HG03025 (cell line): ENCODE measurements at regions not wholly inside any gene's neighbourhood (a gene's known extent, or its start where the extent isn't known, plus 50 kb on each side); places are given as distances from the start of the nearest gene placed in this dataset.
"Not testable (repeated sequence)": the region's sequence is repeated elsewhere in the genome, so short reads cannot be mapped to it uniquely, and the experiment has no call there.

Experiments used
- ATAC-seq: cut with Tn5 transposase; IDR thresholded peaks from one replicate; pipeline ENCODE4 v1.9.1; 2021; ENCODE audit warnings: mild to moderate bottlenecking, moderate library complexity; ENCODE audit not compliant: unreplicated experiment, low FRiP score

DNA sequence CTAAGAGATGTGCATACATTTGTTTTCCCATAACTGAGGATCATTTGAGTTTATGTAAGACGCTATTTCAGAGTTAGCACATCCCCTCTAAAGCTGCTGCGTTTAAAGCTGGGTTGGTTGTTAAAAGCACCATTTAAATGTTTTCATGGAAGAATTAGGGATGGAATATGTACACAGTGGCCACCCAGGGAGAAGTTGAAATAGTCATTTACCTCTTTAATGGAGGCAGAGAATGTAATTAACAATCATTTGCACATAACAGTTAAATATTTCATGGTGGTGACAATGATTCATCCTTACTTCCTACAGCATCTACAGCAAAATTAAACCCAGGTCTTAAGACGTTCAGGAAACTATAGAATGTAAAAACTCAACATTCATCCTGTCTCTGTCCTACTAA, 100.3 kb downstream of the KIF4B start:
- ATAC-seq: no peak

DNA sequence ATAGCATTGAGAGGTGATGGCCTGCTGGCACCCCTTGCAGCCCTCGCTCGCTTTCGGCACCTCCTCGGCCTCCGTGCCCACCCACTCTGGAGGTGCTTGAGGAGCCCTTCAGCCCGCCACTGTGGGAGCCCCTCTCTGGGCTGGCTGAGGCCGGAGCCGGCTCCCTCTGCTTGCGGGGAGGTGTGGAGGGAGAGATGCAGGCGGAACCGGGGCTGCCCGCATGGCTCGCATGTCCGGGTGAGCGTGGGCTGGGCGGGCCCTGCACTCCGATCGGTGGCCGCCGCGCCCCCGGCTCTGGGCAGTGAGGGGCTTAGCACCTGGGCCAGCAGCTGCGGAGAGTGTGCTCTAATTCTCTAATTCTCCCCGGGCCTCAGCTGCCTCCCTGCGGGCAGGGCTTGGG, 101.1 kb downstream of the KIF4B start:
- no peak for ATAC-seq

DNA sequence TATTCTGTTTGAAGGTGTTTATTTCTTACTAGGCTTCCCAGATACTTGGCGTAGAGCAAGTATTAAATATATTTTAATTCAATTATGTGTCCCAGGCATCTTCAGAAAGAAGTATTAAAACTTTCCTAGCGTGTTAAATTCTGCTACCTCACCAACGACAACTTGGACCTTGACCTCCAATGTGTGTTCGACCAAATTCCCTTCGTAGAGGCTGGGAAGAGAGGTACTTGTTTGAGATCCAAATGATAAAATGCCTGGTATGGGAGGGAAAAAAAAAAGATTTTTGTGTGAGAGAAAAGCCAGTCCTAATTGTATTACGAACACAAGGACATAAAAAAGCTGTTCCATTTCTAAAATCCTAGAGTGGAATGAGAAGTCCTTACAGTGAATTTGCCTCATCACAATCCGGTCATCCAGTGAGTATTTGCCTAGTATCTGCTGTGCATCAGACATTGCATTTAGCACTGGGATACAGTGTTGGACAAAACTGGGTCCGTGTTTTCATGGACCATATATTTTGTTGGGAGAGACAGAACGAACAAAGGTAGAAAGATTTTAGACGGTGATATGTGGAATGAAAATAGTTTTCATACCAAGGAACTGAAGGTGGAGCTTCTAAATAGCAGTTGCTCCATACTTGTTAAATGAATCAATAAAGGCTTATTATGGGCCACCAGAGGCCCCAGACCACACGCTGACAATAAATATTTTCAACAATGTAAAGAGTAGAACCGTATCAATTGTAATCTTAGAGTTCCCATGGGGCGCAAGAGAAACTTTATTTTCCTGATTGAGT, 103.1 kb downstream of the KIF4B start:
- ATAC-seq: no peak

DNA sequence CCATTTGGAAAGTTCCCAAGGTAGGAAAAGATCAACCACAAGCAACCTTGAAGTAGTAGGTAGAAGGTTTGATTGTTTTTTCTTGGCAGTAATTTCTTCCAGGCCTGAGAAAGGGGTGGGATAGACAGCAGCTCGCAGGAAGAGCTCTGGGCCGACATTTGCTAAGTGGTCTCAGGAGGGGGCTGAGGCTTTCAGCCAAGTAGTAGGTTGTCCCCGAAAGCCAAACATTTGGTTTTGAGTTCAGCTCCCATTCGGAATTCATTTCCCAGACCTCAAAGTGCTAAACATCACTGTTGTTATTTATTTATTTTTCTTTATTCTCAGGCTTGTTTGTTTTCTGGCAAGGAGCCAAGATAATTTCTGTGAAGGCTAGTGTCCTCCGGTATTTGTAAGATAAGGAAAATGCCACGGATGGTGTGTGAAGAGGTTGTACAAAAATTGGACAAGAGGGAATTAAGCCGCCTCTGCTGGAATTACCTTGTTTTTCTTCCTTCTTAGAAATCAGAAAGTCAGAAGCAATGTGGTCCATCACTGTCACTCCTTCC, 112.1 kb downstream of the KIF4B start:
- no peak for ATAC-seq

DNA sequence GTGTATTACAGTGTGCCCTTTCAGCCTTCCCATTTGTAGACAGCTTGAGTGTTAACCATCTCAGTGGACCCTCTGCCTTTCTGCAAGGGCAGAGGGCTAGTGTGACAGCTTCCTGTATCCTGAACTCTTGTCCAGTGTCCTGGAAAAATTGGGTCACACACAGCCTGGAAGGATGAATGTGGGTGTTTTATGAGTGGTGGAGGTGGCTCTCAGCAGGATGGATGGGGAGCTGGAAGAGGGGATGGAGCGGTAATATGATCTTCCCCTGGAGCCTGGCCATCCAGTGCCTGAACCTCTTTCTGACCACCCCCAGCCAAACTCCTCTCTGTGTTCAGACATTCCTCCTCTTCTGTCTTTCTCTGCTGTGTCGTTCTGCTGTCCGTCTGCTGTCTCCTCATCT, 113.0 kb downstream of the KIF4B start:
- no peak for ATAC-seq

DNA sequence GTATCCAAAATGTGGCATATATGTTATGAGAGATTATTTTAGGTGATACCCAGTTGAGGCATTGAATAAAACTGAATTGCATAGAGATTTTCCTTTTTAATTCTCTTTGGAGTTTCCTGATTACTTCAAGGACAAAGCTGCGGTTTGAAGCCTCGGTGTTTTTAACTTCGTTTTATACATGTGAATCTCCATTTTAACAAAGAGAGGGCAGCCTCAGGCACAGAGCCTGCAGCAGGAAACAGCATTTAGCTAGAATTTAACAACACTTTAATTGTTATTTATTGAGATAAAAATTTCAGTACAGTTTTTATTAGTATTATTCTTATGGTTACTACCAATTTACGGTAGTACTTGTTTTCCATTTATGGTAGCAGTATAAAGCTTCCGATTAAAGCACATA, 114.0 kb downstream of the KIF4B start:
- ATAC-seq: no peak

DNA sequence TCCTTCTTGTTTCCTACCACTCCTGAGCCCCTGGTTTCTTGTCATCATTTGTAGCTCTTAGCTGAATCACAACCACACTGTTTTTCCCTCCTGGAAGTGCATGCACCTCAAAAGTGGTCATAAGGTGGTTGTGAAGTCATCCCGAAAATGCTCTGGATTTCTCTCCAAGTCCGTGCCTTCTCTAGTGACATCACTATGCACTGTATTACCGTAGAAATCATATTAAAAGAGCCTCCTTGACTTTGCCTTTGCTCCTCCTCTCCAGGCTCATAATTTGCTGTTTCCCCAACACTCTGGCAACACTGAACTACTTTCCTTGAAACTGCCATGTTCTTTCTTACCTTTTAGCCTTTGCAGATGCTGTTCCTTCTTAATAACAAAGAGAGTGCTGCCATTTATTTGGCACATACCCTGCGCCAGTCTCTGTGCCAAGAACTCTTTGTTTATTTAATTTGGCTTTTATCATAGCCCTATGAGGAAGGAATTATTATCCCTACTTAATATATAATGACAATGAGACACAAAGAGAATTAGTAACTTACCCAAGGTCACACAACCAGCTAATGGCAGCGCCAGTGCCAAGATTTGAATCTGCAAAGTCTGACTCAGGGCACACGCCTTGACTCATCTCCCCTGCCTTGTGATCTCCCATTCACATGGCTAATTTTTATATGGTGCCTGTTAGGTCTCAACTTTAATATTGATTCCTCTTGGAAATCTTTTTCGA, 115.4 kb downstream of the KIF4B start:
- ATAC-seq: no peak

DNA sequence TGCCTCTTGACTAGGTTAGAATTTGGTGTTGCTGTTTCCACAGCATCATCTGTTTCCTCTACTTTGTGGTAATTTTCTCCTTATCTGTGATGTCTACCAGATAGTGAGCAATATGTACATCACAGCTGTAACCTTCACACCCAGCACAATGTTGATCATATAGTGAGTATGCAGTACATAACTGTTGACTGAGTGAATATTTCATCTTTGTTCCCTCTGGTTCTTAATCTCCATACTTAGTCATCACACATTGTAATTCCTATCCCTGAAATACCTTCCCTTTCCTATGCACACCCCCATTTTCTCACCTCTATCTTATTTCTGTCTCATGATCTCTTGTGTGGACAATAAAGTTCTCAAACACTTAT, 115.9 kb downstream of the KIF4B start:
- no peak for ATAC-seq

DNA sequence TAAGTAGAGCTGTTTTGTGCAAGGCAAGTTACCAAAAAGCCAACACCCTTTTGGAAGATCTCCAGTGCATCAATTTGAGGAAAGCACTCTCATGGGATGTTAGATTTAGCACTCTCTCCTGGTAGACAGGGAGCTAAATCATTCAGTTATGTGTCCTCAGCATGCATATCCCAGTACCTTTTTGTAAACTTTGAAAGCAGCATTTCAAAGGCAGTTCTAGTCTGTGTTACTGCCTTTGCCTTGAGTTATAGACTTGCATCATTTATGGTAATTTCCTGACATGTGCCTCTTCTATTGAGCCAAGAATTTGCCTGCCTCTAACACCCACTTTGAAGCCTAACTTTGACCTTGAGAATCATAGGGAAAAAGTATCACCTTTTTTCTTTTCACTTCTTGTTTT, 120.6 kb downstream of the KIF4B start:
- no peak for ATAC-seq

DNA sequence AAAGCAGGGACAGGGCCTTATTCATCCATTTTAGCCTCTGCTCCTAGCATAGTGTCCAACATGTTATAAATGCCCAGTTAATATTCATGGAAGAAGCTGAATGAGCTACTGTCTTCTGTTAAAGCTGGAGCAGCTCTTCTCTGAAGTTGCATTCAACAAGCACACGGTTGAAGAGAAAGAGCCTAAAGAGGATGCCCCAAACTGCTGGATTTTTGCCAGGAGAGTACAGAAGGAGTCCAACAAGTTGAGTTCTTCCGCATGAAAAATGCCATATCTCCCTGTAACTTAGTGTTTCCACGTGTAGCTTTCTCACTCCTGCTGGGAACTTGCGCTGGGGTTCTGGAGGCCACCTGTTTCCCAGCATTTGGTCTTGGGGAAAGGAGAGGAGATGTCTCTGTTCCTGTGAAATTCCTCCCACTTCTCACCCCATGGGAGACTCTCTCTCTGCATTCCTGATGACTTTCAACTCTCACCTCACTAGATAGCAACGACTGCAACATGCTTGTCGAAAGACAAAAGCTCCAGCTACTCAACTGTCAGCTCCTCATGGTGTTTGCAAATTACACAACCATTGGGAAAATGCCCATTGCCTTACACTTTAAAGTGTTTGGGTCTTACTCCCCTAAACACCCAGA, 122.8 kb downstream of the KIF4B start:
- ATAC-seq: no peak

DNA sequence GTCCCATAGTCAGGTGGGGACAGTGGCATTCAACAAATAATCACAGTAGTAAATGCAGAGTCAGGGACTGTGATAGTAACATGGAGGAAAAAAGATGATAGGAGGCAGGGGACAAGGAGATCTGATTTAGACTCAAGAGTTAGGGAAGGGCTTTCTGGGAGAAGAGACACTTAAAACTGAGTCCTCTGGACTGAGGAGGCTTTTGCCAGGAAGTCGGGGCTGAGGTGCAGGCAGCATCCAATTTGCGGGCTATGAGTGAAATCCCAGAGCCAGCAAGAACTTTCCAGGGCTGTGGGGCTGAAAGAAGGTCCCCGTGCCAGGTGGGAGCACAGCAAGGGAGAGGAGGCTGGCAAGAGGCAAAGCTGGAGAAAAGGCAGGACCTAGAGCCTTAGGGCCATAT, 124.1 kb downstream of the KIF4B start:
- no peak for ATAC-seq

DNA sequence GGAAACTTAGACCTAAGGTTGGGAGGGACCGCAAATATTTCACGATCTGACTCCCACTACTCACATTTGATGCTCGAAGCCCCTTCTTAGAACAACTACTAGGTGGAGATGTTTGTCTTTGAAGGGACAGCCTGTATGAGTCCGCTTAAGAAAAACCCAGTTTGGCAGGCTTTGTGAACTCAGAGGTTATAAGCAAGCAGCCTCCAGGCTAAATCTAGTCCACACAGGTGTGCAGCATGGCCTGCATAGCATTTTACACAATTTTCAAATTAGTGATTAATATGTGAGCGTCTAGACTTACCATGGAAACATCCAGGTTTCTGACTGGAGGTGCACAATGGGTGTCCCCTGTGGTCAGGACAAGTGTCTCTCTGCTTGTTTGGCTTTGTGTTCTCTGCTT, 127.1 kb downstream of the KIF4B start:
- ATAC-seq: no peak

DNA sequence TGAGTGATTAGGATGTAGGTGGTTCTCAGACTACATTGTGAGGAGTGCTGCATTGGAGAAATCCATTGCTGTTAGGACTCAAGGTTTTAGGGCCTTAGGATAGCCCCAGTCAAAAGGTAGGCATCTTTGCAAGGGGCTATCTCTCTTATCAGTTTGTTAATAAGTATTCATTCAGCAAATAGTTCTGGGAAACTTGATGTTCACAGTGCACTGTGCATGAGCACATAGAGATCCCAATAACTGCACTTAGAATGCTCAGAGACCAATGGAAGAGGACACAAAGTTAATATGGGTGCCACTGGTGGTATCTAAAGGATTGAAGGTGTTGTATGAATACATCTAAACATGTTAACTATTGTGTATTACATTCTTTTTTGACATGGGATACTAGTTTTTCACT, 131.4 kb downstream of the KIF4B start:
- no peak for ATAC-seq

DNA sequence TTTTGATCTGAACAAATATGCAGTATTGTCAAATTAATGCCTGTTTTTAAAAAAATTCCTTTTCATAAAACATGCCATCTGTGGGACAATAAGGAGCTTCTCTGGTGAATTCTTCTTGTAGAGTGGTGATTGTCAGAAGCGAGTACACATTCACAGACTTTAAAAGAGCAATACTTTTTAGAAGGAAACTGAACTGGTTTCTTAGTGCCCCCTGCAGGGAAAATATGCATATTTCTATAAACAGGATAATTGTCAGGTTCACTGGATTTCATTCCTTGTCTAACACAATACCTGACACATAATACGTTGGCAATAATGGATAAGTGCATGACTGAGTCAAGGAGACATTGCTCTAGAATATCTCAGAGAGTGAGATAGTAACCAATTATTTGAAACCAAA, 133.7 kb downstream of the KIF4B start:
- ATAC-seq: no peak

DNA sequence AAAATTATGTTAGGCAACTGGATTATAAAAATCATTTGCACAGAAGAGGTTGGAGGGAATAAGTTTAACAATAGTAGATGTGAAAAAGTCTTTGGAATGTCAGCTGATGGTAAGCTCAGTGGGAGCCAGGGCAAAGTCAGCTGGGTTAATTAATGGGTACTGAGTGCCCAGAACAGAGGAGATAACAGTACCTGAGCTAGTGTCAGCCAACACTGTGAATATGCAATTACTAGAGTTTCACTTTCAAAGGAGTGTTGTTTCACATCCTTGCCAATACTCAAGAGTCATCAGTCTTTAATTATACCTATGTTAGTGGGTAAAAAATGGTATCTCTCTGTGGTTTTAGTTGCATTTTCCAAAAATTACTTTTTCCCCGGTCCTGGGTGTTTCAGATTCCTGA, 135.1 kb downstream of the KIF4B start:
- ATAC-seq: no peak

DNA sequence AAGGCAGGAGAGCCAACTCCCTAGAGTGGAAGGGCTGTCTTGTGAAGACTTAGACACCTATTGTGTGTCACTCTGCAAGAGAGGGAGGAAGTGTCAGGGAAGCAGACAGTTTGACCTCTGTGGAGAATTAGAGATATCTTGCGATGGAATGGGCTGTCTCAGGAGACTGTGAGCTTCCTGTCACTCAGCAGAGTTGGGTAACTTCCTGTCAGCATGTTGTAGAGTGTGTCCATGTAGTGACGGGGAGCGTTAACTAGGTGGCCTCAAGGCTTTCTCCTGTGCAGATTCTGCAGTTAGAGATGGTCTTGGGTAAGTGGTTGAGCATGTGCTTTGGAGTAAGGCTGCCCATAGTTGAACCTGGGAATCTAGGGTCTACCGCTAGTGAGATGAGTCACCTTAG, 136.5 kb downstream of the KIF4B start:
- ATAC-seq: no peak

DNA sequence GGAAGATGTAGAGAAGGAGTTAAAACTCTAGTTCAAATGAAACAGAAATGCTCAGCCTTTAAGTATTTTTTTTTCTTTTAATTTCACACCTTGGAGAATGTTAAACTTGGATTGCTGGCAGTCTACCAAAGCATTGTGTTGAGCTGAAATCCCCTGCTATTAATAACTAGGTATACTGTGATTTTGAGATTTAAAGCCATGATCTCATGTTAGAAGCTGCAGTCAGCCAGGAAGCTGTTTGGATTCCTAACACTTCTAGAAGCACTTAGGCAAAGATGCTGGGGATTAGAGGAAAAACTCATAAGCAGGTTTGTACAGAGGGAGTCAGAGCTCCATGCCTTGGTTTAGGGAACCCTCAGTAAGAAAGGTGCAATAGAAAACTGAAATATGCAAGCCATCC, 141.4 kb downstream of the KIF4B start:
- no peak for ATAC-seq

DNA sequence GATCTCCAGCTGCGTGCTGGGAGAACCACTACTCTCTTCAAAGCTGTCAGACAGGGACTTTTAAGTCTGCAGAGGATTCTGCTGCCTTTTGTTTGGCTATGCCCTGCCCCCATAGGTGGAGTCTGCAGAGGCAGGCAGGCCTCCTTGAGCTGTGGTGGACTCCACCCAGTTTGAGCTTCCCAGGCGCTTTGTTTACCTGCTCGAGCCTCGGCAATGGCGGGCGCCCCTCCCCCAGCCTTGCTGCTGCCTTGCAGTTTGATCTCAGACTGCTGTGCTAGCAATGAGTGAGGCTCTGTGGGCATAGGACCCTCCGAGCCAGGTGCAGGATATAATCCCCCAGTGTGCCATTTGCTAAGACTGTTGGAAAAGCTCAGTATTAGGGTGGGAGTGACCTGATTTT, 149.5 kb downstream of the KIF4B start:
- ATAC-seq: not testable (repeated sequence)

DNA sequence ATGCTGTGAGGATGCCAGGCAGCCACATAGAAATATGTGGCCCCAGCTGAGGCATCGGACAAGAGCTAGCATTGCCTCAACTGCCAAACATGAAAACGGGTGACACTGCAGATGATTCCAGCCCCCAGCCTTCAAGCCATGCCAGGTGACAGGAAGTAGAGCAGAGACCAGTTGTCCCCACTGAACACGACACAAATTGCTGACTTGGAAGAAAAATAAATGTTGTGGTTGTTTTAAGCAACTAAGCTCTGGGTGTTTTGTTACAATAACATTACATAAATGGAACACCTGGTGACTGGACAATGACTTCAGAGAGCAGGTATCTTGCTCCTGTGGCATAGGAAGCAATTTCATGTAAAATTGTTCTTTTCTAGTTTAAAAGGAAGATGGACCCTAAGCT, 154.2 kb downstream of the KIF4B start:
- no peak for ATAC-seq

DNA sequence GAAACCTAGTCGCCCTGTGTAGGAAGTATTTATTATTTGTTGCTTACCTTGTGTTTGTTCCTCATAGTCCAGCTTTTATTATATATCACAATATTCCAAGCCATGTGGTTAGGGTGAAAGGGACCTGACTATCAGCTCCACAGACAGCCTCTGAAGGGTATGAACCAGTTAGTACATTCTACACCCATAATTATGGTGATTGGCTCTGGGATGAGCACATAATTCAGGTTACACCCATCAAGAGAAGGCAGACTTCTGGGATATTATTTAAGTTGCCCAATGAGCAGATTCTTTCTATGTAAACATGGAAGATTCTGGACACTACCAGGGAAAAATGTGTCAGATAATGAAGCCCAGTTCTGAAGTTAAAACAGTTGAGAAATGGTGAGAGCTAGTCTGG, 168.0 kb downstream of the KIF4B start:
- ATAC-seq: no peak

DNA sequence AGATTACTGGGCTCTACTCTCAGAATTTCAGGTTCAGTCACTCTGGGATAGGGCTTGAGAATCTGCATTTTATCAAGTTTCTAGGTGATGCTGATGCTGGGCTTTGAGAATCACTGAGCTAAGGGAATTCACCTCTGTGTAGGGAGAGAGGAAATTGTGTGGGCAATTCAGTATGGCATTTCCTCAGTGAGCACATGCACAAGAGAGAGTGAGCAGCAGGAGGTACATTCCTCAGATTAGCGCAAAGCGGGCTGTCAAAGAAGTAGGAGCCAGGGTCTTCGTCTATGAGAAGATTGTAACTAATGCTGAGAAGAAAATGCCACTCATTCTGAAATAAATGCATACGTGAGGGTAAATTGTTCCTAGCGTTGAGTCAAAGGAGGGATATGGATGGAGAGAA, 175.9 kb downstream of the KIF4B start:
- no peak for ATAC-seq

DNA sequence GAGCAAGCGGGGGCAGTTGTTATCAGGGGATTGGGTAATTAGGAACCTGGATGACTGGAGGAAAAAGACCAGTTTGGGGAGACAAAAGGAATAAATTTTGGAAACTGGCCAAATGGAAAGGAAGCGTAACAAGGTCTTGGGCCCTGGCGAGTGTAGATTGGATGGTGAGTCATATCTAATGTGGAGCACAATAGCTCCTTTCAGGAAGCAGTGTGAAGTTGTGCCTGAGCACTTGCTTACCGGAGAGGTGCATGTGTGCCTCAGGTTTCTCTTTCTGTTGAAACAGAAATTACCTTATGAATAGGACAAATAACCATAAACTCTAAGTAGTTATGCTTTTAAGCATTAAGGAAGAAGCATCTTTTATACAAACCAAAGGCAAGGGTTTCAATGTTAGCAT, 176.4 kb downstream of the KIF4B start:
- peak; percentile 76 for ATAC-seq
